GM12878 (cell line): ENCODE measurements at regions not wholly inside any gene's neighbourhood (a gene's known extent, or its start where the extent isn't known, plus 50 kb on each side); places are given as distances from the start of the nearest gene placed in this dataset.

Experiments used
- ATAC-seq: fragments of 200-7000 bp; cut with Tn5 transposase; 3 replicates; pipeline ENCODE4 v1.9.1; 2020; ENCODE audit warnings: mild to moderate bottlenecking, moderate library complexity
- BruUV-seq: library from RNA; stranded (reverse); fragments of 400-500 nt; replicated peaks from 2 replicates; lab custom pipeline; 2021; lab: Mats Ljungman, UMichigan
- CTCF ChIA-PET: fragments of 300-600 bp; sonication (Branson Sonifier 250); formaldehyde crosslinking; extraction: SDS; loops from one replicate; lab custom pipeline; 2021; ENCODE audit warnings: inconsistent platforms; lab: Yijun Ruan, JAX
- POLR2A ChIA-PET: fragments of 350-600 bp; formaldehyde crosslinking; extraction: SDS; loops from one replicate; lab custom pipeline; 2021; ENCODE audit warnings: inconsistent platforms; lab: Charles Lee
- RAD21 ChIA-PET: fragments of 300-600 bp; sonication (Branson Sonifier 250); formaldehyde crosslinking; loops from one replicate; lab custom pipeline; 2023; ENCODE audit warnings: antibody characterized with exemption; ENCODE audit not compliant: unreplicated experiment; lab: Charles Lee
- SMC1A ChIA-PET: fragments of 300-600 bp; sonication (Branson Sonifier 250); formaldehyde crosslinking; loops from one replicate; lab custom pipeline; 2023; ENCODE audit not compliant: unreplicated experiment, uncharacterized antibody; lab: Charles Lee
- DNase-seq: peaks from one replicate; pipeline ENCODE4 v3.0.0-alpha.2; 2011; ENCODE audit warnings: low read depth, low spot score
- FAIRE-seq: peaks from 3 replicates; lab custom pipeline; 2011; peaks lifted over from hg19 to GRCh38; lab: Jason Lieb, UNC
- H2AFZ ChIP-seq: 2 replicates; pipeline ENCODE4 v1.6.0; 2011; ENCODE audit warnings: low read depth, low read length, control low read depth; ENCODE audit not compliant: control insufficient read depth
- H3K27ac ChIP-seq: 2 replicates; pipeline ENCODE4 v1.5.1; 2011; ENCODE audit warnings: control low read depth; ENCODE audit not compliant: control insufficient read depth, insufficient read depth
- H3K27me3 ChIP-seq, 2 experiments: replicated peaks in 1 of 2; 2 replicates each; pipeline versions ENCODE4 v1.6.0 to v1.6.1; 2011; ENCODE audit warnings: low read length in 1 of 2; ENCODE audit not compliant: control insufficient read depth in 2 of 2, insufficient read depth in 2 of 2
- H3K36me3 ChIP-seq, 2 experiments: 2 replicates each; pipeline ENCODE4 v1.5.1; 2011; ENCODE audit warnings: low read length in 1 of 2; ENCODE audit not compliant: control insufficient read depth in 2 of 2, insufficient read depth in 2 of 2
- H3K4me1 ChIP-seq: 2 replicates; pipeline ENCODE4 v1.6.1; 2011; ENCODE audit warnings: mild to moderate bottlenecking, low read length, moderate library complexity, mixed read lengths; ENCODE audit not compliant: control insufficient read depth, insufficient read depth
- H3K4me2 ChIP-seq: 2 replicates; pipeline ENCODE4 v1.6.0; 2011; ENCODE audit warnings: control low read depth; ENCODE audit not compliant: control insufficient read depth, insufficient read depth
- H3K4me3 ChIP-seq: fragments of 200-600 bp; sonication (generic); 2 replicates; pipeline ENCODE4 v1.5.1; 2016
- H3K79me2 ChIP-seq: 2 replicates; pipeline ENCODE4 v1.6.0; 2011; ENCODE audit warnings: low read length; ENCODE audit not compliant: control insufficient read depth, insufficient read depth
- H3K9ac ChIP-seq: 2 replicates; pipeline ENCODE4 v1.8.0; 2011; ENCODE audit warnings: low read length, control low read depth, mixed read lengths; ENCODE audit not compliant: control insufficient read depth, insufficient read depth
- H3K9me3 ChIP-seq: replicated peaks from 3 replicates; pipeline ENCODE4 v1.5.1; 2011; ENCODE audit warnings: mild to moderate bottlenecking, low read length; ENCODE audit not compliant: control insufficient read depth, insufficient read depth
- H4K20me1 ChIP-seq: 2 replicates; pipeline ENCODE4 v1.6.0; 2011; ENCODE audit not compliant: control insufficient read depth, insufficient read depth
- BCLAF1 ChIP-seq: fragments of 450-650 bp; IDR thresholded peaks from 2 replicates; pipeline ENCODE4 v1.6.1; 2017; ENCODE audit warnings: antibody characterized with exemption, mild to moderate bottlenecking, moderate library complexity
- HCFC1 ChIP-seq: fragments of 150-350 bp; IDR thresholded peaks from 2 replicates; pipeline ENCODE4 v1.6.1; 2014; ENCODE audit warnings: low read length
- NR2C2 ChIP-seq: IDR thresholded peaks from 2 replicates; pipeline ENCODE4 v1.6.1; 2011; ENCODE audit warnings: borderline replicate concordance, low read depth; ENCODE audit not compliant: control insufficient read depth, insufficient read length
- RAD51 ChIP-seq: fragments of 450-650 bp; IDR thresholded peaks from 2 replicates; pipeline ENCODE4 v1.6.1; 2016; ENCODE audit warnings: moderate library complexity, mild to moderate bottlenecking, inconsistent platforms
- RCOR1 ChIP-seq: conservative IDR thresholded peaks from 2 replicates; pipeline ENCODE4 v1.6.1; 2012; ENCODE audit warnings: low read depth, low read length, improper control_type of control experiment
- STAT1 ChIP-seq: fragments of 450-650 bp; conservative IDR thresholded peaks from 2 replicates; pipeline ENCODE4 v1.6.1; 2014; ENCODE audit warnings: antibody characterized with exemption, mild to moderate bottlenecking
- YBX1 ChIP-seq: fragments of 450-650 bp; IDR thresholded peaks from 2 replicates; pipeline ENCODE4 v1.6.1; 2016; ENCODE audit warnings: antibody characterized with exemption
- ZNF24 ChIP-seq: fragments of 450-650 bp; IDR thresholded peaks from 2 replicates; pipeline ENCODE4 v1.6.1; 2017; ENCODE audit warnings: antibody characterized with exemption, mild to moderate bottlenecking
- WGBS: methylation state at CpG from one replicate; pipeline ENCODE4 v1.1.6; 2016; ENCODE audit warnings: low lambda C conversion rate; ENCODE audit not compliant: insufficient replicate concordance, insufficient coverage; ENCODE audit errors: missing lambda C conversion rate; 5-methylcytosine and 5-hydroxymethylcytosine counted together
- in situ Hi-C: fragments of 300-500 bp; cut with MboI; formaldehyde crosslinking; loops from 9 replicates; pipeline ENCODE4 v1.14.3; 2018; ENCODE audit warnings: mixed read lengths
- intact Hi-C: fragments of 100-400 bp; cut with micrococcal nuclease; formaldehyde crosslinking; loops from one replicate; pipeline ENCODE4 v1.14.2; 2022; ENCODE audit not compliant: unreplicated experiment

- BruUV-seq, result no TSS peak
- no peak overlapping the region for H3K4me3 ChIP-seq
- ChIA-PET POLR2A (no interaction called here), SMC1A (interaction anchor here (0.6 kb wide), 1 partner anchor 652 kb away, joined by 3 read pairs; no protein-coding TSS in a partner anchor)
- H2AFZ ChIP-seq, result no peak overlapping the region
- ATAC-seq, result no peak
- H3K36me3 ChIP-seq, result no peaks in the 10 kb centered on the region
- H4K20me1 ChIP-seq, result no peaks in the 10 kb centered on the region
- no peak for TF ChIP-seq STAT1
- no peak for TF ChIP-seq RAD51
- TF ChIP-seq RCOR1, result no peak
- TF ChIP-seq NR2C2, result no peak
- no peak for TF ChIP-seq HCFC1
- TF ChIP-seq BCLAF1, result no peak
- no peak for TF ChIP-seq YBX1
- TF ChIP-seq ZNF24, result no peak
- TF ChIP-seq, all 136 proteins: peak for 0
- ChIA-PET RAD21 (no interaction called here), CTCF (interaction anchor here (1.0 kb wide), 1 partner anchor 11 kb away, joined by 3 read pairs; no protein-coding TSS in a partner anchor)
- Histone ChIP-seq H3K27ac (no peak overlapping the region), H3K9ac (no peak overlapping the region), H3K9me3 (no peaks in the 10 kb centered on the region), H3K4me1 (no peaks in the 10 kb centered on the region), H3K79me2 (no peaks in the 10 kb centered on the region), H3K4me2 (no peak overlapping the region), H3K27me3 (no peaks in the 10 kb centered on the region)
- no peak for DNase-seq
- in situ Hi-C loops, result no loop called here
- FAIRE-seq, result no peak
- WGBS, result 0% methylated on average over 1 of the region's 1 CpG
- intact Hi-C loops, result loop anchor here (10.0 kb wide), 1 partner anchor 409 kb away; no protein-coding TSS in a partner anchor
Measured at GRCh38 chr9:116003397-116003796, 150.2 kb upstream of the PAPPA start.
